HepG2 (cell line): ENCODE measurements at regions not wholly inside any gene's neighbourhood (a gene's known extent, or its start where the extent isn't known, plus 50 kb on each side); places are given as distances from the start of the nearest gene placed in this dataset.

Experiments
- ARNT ChIP-seq: fragments of 450-650 bp; IDR thresholded peaks from 2 replicates; pipeline ENCODE4 v1.6.1; 2017
- CEBPB ChIP-seq: IDR thresholded peaks from 2 replicates; pipeline ENCODE4 v1.6.1; 2011; ENCODE audit warnings: low read depth, low read length, improper control_type of control experiment, borderline replicate concordance
- MATR3 ChIP-seq: sonication (generic); formaldehyde crosslinking; IDR thresholded peaks from 2 replicates; pipeline ENCODE4 v1.4.0; 2020; ENCODE audit warnings: missing genetic modification reagents
- MIXL1 ChIP-seq: IDR thresholded peaks from 2 replicates; pipeline ENCODE4 v1.6.1; 2016
- MXD4 ChIP-seq: IDR thresholded peaks from 2 replicates; pipeline ENCODE4 v1.6.1; 2016; ENCODE audit warnings: mild to moderate bottlenecking, missing biosample characterization, missing genetic modification reagents
- NCOA5 ChIP-seq: sonication (generic); formaldehyde crosslinking; IDR thresholded peaks from 2 replicates; pipeline ENCODE4 v1.4.0; 2020; ENCODE audit warnings: missing genetic modification reagents
- NFIB ChIP-seq: sonication (generic); formaldehyde crosslinking; IDR thresholded peaks from 2 replicates; pipeline ENCODE4 v1.9.0; 2021; ENCODE audit warnings: missing genetic modification reagents, mild to moderate bottlenecking, borderline replicate concordance
- SMARCE1 ChIP-seq: fragments of 450-650 bp; IDR thresholded peaks from 2 replicates; pipeline ENCODE4 v1.6.1; 2017; ENCODE audit warnings: borderline replicate concordance
- SRF ChIP-seq: IDR thresholded peaks from 2 replicates; pipeline ENCODE4 v1.6.1; 2011; ENCODE audit warnings: mild to moderate bottlenecking, low read depth, low read length, moderate library complexity
- TEAD3 ChIP-seq: optimal IDR thresholded peaks from 2 replicates; pipeline ENCODE3; 2016; ENCODE audit warnings: borderline replicate concordance
- ZBTB21 ChIP-seq: sonication (generic); formaldehyde crosslinking; IDR thresholded peaks from 2 replicates; pipeline ENCODE4 v1.4.0; 2020; ENCODE audit warnings: missing genetic modification reagents
- ZMYM2 ChIP-seq: sonication (generic); formaldehyde crosslinking; IDR thresholded peaks from 2 replicates; pipeline ENCODE4 v1.8.0; 2022; ENCODE audit warnings: mild to moderate bottlenecking, missing genetic modification reagents
- ZNF441 ChIP-seq: sonication (generic); formaldehyde crosslinking; IDR thresholded peaks from 2 replicates; pipeline ENCODE4 v1.7.0; 2021; ENCODE audit warnings: missing genetic modification reagents, borderline replicate concordance
- ZNF713 ChIP-seq: sonication (generic); formaldehyde crosslinking; IDR thresholded peaks from 2 replicates; pipeline ENCODE4 v1.4.0; 2020; ENCODE audit warnings: mild to moderate bottlenecking, missing genetic modification reagents
- TF ChIP-seq, protein P1 (sequence below): IDR thresholded peaks from 2 replicates; pipeline ENCODE4 v1.6.1; 2016; ENCODE audit warnings: mild to moderate bottlenecking
- TF ChIP-seq, protein P2 (sequence below): sonication (generic); formaldehyde crosslinking; IDR thresholded peaks from 2 replicates; pipeline ENCODE4 v1.4.0; 2020; ENCODE audit warnings: missing genetic modification reagents
- TF ChIP-seq, protein P3 (sequence below): sonication (generic); formaldehyde crosslinking; IDR thresholded peaks from 2 replicates; pipeline ENCODE4 v1.5.1; 2020; ENCODE audit warnings: mild to moderate bottlenecking, missing genetic modification reagents, borderline replicate concordance
- TF ChIP-seq, protein P4 (sequence below), 2 experiments: sonication (generic) in 1 of 2; formaldehyde crosslinking in 1 of 2; IDR thresholded peaks; 2 replicates each; pipeline versions ENCODE4 v1.4.0 to v1.6.1; 2016 to 2020; ENCODE audit warnings: borderline replicate concordance in 1 of 2, low read depth in 1 of 2, mild to moderate bottlenecking in 1 of 2, missing genetic modification reagents in 1 of 2

DNA sequence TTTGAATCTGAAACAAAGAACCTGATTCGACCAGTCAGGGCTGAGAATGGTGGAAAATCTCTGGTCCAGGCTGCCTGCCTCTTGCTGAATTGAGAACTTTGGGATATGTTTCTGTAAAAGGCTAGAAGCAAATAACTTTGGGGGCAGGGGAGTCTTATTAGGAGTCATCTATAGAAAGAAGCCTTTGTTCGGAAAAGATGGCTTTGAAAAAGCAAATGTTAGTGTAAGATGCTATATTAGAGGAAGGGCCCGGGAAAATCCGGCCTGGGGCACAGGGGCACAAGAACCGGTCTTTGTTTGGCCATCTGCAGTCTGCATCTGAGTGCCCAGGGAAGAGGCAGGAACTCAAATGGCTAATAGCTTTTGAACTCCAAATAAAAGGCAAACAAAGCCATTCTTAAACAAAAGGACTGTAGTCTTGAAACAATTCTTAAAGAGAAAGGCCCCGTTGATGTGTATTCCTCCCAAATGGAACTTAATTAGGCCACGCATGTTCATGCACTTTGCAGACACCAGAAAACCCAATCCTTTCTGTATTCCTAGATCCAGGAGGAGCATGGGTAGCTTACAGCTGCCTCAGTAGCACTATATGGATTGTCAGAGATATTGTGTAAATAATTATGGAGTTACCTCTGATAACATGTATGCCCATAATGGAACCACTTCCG, 180.0 kb upstream of the ARL4C start (continued):
- TF ChIP-seq, protein P1, sequence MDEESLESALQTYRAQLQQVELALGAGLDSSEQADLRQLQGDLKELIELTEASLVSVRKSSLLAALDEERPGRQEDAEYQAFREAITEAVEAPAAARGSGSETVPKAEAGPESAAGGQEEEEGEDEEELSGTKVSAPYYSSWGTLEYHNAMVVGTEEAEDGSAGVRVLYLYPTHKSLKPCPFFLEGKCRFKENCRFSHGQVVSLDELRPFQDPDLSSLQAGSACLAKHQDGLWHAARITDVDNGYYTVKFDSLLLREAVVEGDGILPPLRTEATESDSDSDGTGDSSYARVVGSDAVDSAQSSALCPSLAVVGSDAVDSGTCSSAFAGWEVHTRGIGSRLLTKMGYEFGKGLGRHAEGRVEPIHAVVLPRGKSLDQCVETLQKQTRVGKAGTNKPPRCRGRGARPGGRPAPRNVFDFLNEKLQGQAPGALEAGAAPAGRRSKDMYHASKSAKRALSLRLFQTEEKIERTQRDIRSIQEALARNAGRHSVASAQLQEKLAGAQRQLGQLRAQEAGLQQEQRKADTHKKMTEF (CRISPR knock-in tag): no peak
- TF ChIP-seq NCOA5 (CRISPR knock-in tag) (no peak), ARNT (no peak), SMARCE1 (no peak), ZMYM2 (CRISPR knock-in tag) (no peak), ZBTB21 (CRISPR knock-in tag) (no peak), ZNF713 (CRISPR knock-in tag) (no peak), CEBPB (no peak), ZNF441 (CRISPR knock-in tag) (no peak), TEAD3 (peak; percentile 25), MATR3 (CRISPR knock-in tag) (no peak), MIXL1 (CRISPR knock-in tag) (no peak), MXD4 (no peak), SRF (peak; percentile 13; the same call in 1 of the 2 replicates), NFIB (CRISPR knock-in tag) (no peak)
- TF ChIP-seq, protein P2, sequence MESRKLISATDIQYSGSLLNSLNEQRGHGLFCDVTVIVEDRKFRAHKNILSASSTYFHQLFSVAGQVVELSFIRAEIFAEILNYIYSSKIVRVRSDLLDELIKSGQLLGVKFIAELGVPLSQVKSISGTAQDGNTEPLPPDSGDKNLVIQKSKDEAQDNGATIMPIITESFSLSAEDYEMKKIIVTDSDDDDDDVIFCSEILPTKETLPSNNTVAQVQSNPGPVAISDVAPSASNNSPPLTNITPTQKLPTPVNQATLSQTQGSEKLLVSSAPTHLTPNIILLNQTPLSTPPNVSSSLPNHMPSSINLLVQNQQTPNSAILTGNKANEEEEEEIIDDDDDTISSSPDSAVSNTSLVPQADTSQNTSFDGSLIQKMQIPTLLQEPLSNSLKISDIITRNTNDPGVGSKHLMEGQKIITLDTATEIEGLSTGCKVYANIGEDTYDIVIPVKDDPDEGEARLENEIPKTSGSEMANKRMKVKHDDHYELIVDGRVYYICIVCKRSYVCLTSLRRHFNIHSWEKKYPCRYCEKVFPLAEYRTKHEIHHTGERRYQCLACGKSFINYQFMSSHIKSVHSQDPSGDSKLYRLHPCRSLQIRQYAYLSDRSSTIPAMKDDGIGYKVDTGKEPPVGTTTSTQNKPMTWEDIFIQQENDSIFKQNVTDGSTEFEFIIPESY (CRISPR knock-in tag): no peak
- TF ChIP-seq, protein P3, sequence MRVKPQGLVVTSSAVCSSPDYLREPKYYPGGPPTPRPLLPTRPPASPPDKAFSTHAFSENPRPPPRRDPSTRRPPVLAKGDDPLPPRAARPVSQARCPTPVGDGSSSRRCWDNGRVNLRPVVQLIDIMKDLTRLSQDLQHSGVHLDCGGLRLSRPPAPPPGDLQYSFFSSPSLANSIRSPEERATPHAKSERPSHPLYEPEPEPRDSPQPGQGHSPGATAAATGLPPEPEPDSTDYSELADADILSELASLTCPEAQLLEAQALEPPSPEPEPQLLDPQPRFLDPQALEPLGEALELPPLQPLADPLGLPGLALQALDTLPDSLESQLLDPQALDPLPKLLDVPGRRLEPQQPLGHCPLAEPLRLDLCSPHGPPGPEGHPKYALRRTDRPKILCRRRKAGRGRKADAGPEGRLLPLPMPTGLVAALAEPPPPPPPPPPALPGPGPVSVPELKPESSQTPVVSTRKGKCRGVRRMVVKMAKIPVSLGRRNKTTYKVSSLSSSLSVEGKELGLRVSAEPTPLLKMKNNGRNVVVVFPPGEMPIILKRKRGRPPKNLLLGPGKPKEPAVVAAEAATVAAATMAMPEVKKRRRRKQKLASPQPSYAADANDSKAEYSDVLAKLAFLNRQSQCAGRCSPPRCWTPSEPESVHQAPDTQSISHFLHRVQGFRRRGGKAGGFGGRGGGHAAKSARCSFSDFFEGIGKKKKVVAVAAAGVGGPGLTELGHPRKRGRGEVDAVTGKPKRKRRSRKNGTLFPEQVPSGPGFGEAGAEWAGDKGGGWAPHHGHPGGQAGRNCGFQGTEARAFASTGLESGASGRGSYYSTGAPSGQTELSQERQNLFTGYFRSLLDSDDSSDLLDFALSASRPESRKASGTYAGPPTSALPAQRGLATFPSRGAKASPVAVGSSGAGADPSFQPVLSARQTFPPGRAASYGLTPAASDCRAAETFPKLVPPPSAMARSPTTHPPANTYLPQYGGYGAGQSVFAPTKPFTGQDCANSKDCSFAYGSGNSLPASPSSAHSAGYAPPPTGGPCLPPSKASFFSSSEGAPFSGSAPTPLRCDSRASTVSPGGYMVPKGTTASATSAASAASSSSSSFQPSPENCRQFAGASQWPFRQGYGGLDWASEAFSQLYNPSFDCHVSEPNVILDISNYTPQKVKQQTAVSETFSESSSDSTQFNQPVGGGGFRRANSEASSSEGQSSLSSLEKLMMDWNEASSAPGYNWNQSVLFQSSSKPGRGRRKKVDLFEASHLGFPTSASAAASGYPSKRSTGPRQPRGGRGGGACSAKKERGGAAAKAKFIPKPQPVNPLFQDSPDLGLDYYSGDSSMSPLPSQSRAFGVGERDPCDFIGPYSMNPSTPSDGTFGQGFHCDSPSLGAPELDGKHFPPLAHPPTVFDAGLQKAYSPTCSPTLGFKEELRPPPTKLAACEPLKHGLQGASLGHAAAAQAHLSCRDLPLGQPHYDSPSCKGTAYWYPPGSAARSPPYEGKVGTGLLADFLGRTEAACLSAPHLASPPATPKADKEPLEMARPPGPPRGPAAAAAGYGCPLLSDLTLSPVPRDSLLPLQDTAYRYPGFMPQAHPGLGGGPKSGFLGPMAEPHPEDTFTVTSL (CRISPR knock-in tag): 0 out of 2 replicates have a peak, but pooled peaks have one; percentile 8
- TF ChIP-seq, protein P4, sequence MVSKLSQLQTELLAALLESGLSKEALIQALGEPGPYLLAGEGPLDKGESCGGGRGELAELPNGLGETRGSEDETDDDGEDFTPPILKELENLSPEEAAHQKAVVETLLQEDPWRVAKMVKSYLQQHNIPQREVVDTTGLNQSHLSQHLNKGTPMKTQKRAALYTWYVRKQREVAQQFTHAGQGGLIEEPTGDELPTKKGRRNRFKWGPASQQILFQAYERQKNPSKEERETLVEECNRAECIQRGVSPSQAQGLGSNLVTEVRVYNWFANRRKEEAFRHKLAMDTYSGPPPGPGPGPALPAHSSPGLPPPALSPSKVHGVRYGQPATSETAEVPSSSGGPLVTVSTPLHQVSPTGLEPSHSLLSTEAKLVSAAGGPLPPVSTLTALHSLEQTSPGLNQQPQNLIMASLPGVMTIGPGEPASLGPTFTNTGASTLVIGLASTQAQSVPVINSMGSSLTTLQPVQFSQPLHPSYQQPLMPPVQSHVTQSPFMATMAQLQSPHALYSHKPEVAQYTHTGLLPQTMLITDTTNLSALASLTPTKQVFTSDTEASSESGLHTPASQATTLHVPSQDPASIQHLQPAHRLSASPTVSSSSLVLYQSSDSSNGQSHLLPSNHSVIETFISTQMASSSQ (IDR thresholded peaks at IDR 0.05; ENCODE audit: low read depth): peak; percentile 51; the same call in 1 of the 2 replicates
- TF ChIP-seq, protein P4 (CRISPR knock-in tag; IDR thresholded peaks at IDR 0.05; ENCODE audit: borderline replicate concordance): no peak
